Hindlimb muscle (tissue), 1 donor: ENCODE measurements at regions not wholly inside any gene's neighbourhood (a gene's known extent, or its start where the extent isn't known, plus 50 kb on each side); places are given as distances from the start of the nearest gene placed in this dataset.

Source experiments
- DNase-seq: peaks from one replicate; pipeline ENCODE4 v3.0.0-alpha.2; 2013

DNA sequence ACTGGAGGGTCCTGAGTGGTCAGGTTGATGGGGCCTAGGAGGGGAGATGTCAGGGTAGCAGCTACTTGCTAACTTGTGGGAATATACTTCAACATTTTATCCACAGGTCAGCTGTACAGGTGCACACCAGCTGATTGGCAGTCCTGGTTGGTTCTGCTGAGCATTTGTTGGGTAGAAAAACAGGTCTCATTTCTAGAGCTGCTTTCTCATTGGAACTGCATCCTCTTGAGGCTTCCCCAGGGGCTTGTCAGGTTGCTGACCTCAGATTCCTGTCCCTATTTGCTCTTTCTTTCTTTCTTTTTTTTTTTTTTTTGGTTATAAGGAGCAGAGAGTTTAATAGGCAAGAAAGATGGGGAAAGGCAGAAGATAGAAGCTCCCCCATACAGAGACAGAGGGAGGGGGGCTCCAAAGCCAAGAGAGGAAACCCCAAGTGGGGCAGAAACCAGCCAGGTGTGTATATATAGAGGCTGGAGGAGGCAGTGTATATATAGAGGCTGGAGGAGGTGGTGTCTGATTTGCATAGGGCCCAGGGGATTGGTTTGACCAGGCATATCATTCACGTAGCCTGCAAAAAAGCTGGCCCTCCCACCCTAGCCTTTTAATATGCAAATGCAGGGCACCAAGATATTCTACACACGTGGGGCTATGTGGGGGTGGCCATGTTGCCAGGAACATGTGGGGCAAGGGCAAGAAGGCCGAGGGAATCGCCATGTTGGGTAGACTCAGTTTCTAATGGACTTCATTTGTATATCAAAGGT, 57.3 kb upstream of the STUM start:
- no peak for DNase-seq

- no peak for DNase-seq
Measured at GRCh38 chr1:226492426-226493137, 56.0 kb upstream of the STUM start.

DNA sequence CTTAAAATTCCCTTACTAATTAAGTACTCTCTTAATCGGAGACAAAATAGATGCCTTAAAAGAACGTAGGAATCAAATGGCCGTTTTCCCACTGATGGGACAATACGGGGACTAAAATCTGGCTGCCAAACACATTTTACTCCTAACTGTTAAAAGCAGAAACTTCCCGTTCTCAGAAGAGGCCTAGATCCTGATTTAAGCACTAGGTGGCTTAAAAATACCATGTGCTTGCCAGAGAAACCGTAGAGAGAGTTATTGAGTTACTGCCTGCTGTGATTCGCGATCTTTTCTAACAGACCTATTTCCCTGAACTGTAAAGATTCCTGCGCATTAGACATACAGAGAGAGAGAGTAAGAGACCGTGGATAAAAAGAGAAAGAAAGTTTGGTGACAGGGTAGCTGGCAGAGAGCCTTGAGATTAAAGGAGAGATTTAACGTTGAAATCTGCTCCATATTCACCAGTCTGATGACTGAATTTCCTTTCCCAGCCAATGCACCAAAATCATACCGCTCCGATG, 54.4 kb upstream of the STUM start:
- peak; percentile 11 for DNase-seq

DNA sequence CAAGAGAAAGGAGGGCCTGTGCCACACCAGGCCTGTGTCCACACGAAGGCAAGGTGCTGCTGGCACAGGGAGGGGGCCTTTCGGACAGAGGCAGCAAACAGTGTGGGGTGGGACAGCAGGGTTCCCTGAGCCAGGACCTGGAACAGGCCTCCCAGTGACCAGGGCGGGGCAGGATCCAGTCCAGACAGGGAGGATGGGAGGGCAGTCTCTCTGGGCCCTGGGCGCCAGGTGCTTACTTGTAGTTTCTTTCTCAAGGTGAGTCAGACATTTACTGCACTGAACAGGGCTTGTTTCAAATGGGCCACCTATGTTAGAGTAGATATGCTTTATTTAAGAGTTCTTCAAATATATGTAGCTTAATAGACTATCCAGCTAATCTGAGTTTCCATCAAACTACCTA, 52.8 kb upstream of the STUM start:
- DNase-seq, result no peak

DNA sequence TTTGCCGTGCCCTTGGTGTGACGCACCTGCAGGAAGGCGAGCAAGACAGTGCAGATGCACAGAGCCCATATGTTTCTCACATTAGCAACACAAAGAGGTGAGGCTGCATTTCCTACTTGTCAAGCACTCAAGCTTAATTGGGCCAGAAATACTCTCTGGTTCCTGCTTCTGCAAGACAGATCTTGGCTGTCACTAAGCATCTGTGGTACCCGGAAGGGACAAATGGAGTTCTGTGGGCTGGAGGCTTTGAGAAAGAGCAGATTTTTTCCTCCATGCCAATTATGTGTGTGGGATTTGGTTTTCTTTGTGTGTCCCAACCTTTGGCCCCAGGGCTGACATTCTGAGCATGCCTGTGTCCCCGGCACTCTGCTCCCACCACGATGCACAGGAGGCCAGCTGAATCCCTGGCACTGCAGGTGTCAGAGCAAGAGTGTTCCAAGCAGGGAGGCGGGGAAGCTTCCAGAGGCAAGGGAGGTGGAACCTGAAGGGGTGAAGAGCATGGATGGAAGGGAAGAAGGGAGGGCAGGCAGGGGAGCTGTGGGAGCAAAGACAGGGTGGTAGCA, 52.0 kb upstream of the STUM start:
- DNase-seq, result no peak

DNA sequence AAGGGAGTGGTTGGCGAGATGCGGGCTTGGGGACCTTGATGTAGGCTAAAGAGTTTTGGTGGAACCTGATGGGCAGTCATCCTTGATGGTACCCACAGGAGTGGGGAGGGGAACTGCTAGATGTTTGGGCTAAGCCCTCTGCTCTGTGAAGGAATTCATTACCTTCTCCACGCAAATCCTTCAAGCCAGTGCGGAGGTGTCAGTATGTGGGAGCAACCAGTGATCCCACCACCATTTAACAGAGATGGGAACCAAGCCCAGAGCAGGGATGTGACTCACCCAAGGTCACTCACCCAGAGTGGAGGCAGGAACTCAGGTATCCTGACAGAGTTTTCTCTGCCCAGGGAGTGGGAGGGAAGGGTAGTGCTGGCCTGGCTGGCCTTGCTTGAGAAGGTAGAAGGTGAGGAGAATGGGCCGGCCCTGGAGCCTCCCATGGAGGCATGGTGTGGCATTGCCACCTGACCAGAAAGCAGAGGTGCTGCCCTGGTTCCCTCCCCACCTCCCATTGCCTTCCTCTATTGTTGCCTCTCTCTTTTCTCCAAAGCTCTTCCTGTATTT, 51.2 kb upstream of the STUM start:
- no peak for DNase-seq

DNA sequence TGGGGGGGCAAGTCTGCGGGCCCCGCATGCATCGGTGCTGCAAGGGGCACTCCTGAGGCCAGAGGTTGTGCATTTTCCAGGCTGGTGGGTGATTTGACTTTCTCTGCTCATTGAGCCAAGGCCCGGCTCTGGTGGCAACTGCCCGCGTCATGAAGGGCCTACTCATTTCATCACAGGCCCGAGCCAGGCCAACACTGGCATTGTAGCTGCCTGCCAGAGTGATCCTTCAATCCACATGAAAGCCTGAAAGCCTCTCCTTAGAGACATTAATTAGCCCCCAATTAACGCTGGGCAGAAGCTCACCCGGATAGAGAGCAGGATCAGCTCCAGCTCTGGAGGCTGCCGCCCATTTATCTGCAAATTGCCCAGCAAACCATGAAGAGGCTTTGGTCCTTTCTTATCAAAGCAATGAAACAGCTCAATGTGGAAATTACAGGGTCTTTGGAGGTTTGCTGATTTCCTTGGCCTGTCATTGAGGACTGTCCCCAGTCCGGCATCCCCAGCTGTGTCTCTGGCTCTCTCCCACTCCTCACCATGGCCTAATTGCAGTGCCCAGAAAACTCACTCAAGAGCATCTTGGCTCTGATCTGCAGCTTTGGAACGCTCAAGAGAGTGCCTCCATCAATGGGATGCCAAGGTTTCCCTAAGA, 50.4 kb upstream of the STUM start:
- DNase-seq, result no peak

DNA sequence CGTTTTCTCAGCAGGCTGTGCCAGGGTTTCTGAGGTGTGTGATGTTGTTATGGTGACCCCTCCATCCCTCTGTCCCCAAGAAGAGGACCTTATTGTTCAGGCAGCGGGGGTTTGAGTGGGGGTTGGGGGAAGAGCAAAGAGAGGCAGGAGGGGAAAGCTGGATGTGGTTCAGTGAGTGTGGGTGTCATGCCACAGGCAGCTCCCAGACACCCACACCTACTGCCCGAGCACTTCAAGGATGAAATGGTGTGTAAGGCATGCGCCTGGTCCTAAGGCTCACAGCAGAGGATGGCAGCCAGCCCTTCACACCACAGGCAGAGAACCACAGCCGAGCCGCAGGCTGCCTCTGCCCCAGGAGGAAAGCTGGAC, 49.9 kb upstream of the STUM start:
- DNase-seq, result no peak
